Caco-2 (cell line): ENCODE measurements at regions not wholly inside any gene's neighbourhood (a gene's known extent, or its start where the extent isn't known, plus 50 kb on each side); places are given as distances from the start of the nearest gene placed in this dataset.
"Not testable (repeated sequence)": the region's sequence is repeated elsewhere in the genome, so short reads cannot be mapped to it uniquely, and the experiment has no call there.

Experiments
- BruUV-seq: library from RNA; stranded (reverse); fragments of 400-500 nt; replicated peaks from 2 replicates; lab custom pipeline; 2021; lab: Mats Ljungman, UMichigan
- CTCF ChIA-PET: fragments of 300-600 bp; sonication (Branson Sonifier 250); formaldehyde crosslinking; loops from one replicate; lab custom pipeline; 2022; ENCODE audit warnings: antibody characterized with exemption; lab: Charles Lee
- POLR2A ChIA-PET: fragments of 300-600 bp; sonication (Branson Sonifier 250); formaldehyde crosslinking; loops from one replicate; lab custom pipeline; 2022; ENCODE audit warnings: antibody characterized with exemption; lab: Charles Lee
- DNase-seq, 2 experiments: peaks; one replicate each; pipeline versions ENCODE4 v3.0.0 to v3.0.0-alpha.2; 2020 to 2022
- H3K27me3 ChIP-seq: replicated peaks from 2 replicates; pipeline ENCODE4 v1.6.0; 2011; ENCODE audit warnings: low read length; ENCODE audit not compliant: control insufficient read depth, insufficient read depth
- H3K36me3 ChIP-seq: 2 replicates; pipeline ENCODE4 v1.5.1; 2011; ENCODE audit warnings: low read length; ENCODE audit not compliant: control insufficient read depth, insufficient read depth
- H3K4me1 ChIP-seq: fragments of 250-450 bp; sonication (Bioruptor Pico); 2 replicates; pipeline ENCODE4 v1.5.1; 2020; ENCODE audit warnings: mild to moderate bottlenecking
- H3K4me3 ChIP-seq: 2 replicates; pipeline ENCODE4 v1.5.1; 2011; ENCODE audit warnings: low read depth, mild to moderate bottlenecking, control low read depth, low read length
- H3K9me3 ChIP-seq: fragments of 250-450 bp; sonication (Bioruptor Pico); 2 replicates; pipeline ENCODE4 v1.5.1; 2020; ENCODE audit warnings: mild to moderate bottlenecking, moderate library complexity
- H3K27ac Mint-ChIP-seq: one replicate; pipeline ENCODE4 v1.8.0; 2022; ENCODE audit warnings: mixed read lengths; ENCODE audit not compliant: unreplicated experiment
- H3K27me3 Mint-ChIP-seq: one replicate; pipeline ENCODE4 v1.8.0; 2022; ENCODE audit warnings: mixed read lengths; ENCODE audit not compliant: insufficient read depth, unreplicated experiment
- H3K36me3 Mint-ChIP-seq: one replicate; pipeline ENCODE4 v1.8.0; 2022; ENCODE audit warnings: mild to moderate bottlenecking, mixed read lengths; ENCODE audit not compliant: insufficient read depth, unreplicated experiment
- H3K4me1 Mint-ChIP-seq: one replicate; pipeline ENCODE4 v1.8.0; 2022; ENCODE audit warnings: low read depth, mixed read lengths; ENCODE audit not compliant: unreplicated experiment
- H3K4me3 Mint-ChIP-seq: one replicate; pipeline ENCODE4 v1.8.0; 2022; ENCODE audit warnings: mild to moderate bottlenecking, moderate library complexity, mixed read lengths; ENCODE audit not compliant: unreplicated experiment
- H3K9me3 Mint-ChIP-seq: one replicate; pipeline ENCODE4 v1.8.0; 2022; ENCODE audit warnings: mixed read lengths; ENCODE audit not compliant: unreplicated experiment
- intact Hi-C: fragments of 100-400 bp; cut with micrococcal nuclease; formaldehyde crosslinking; loops from one replicate; pipeline ENCODE4 v1.10.0; 2022; ENCODE audit not compliant: unreplicated experiment
- TF ChIP-seq, protein P1 (sequence below), 2 experiments: fragments of 200-600 bp in 1 of 2; IDR thresholded peaks; 1 replicate in 1 of 2; 2 replicates in 1 of 2; pipeline versions ENCODE4 v1.5.1 to v1.8.0; 2011 to 2022; ENCODE audit warnings: antibody characterized with exemption in 1 of 2, control low read depth in 1 of 2, inconsistent platforms in 1 of 2, low read depth in 1 of 2, low read length in 1 of 2, mild to moderate bottlenecking in 1 of 2, moderate library complexity in 1 of 2; ENCODE audit not compliant: insufficient read depth in 1 of 2, severe bottlenecking in 1 of 2, unreplicated experiment in 1 of 2

DNA sequence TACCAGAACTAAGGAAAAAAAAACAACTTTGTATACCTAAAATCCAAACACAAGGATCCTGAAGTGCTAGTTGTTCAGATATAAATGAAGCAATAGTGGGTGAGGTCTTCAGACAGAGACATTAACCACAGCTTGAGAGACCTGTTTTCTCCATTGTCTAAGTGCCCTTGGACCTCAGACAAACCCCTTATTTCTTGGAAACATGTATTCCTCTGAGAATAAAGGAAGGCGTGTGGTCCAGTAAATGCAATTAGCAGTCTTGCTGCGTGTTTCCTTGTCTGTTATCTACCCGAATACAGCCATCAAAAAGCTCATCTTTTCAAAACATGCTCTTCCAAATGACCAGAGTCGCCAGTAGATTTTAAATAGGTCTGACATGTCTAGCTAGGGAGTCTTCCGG lies 291.1 kb upstream of the NFIA start:
- POLR2A ChIA-PET: no interaction called here
- DNase-seq: no peak
- no peak overlapping the region for H3K4me3 ChIP-seq
- H3K4me3 Mint-ChIP-seq: no peak overlapping the region
- intact Hi-C loops: no loop called here
- TF ChIP-seq, protein P1, sequence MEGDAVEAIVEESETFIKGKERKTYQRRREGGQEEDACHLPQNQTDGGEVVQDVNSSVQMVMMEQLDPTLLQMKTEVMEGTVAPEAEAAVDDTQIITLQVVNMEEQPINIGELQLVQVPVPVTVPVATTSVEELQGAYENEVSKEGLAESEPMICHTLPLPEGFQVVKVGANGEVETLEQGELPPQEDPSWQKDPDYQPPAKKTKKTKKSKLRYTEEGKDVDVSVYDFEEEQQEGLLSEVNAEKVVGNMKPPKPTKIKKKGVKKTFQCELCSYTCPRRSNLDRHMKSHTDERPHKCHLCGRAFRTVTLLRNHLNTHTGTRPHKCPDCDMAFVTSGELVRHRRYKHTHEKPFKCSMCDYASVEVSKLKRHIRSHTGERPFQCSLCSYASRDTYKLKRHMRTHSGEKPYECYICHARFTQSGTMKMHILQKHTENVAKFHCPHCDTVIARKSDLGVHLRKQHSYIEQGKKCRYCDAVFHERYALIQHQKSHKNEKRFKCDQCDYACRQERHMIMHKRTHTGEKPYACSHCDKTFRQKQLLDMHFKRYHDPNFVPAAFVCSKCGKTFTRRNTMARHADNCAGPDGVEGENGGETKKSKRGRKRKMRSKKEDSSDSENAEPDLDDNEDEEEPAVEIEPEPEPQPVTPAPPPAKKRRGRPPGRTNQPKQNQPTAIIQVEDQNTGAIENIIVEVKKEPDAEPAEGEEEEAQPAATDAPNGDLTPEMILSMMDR (IDR thresholded peaks at IDR 0.05; ENCODE audit: insufficient read depth in 1 of 2, low read depth in 1 of 2, low read length in 1 of 2, severe bottlenecking in 1 of 2, unreplicated experiment in 1 of 2): no peak
- no peaks in the 10 kb centered on the region for H3K27me3 ChIP-seq
- no peaks in the 10 kb centered on the region for H3K36me3 ChIP-seq
- no peaks in the 10 kb centered on the region for H3K4me1 ChIP-seq
- BruUV-seq: no TSS peak
- no peaks in the 10 kb centered on the region for H3K4me1 Mint-ChIP-seq
- peaks cover 3% of the 10 kb centered on the region for H3K27me3 Mint-ChIP-seq
- no peaks in the 10 kb centered on the region for H3K9me3 Mint-ChIP-seq
- H3K27ac Mint-ChIP-seq: no peak overlapping the region
- CTCF ChIA-PET: no interaction called here
- no peaks in the 10 kb centered on the region for H3K36me3 Mint-ChIP-seq
- H3K9me3 ChIP-seq: no peaks in the 10 kb centered on the region

DNA sequence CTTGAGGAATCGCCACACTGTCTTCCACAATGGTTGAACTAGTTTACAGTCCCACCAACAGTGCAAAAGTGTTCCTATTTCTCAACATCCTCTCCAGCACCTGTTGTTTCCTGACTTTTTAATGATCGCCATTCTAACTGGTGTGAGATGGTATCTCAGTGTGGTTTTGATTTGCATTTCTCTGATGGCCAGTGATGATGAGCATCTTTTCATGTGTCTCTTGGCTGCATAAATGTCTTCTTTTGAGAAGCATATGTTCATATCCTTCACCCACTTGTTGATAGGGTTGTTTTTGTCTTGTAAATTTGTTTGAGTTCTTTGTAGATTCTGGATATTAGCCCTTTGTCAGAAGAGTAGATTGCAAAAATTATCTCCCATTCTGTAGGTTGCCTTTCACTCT lies 309.3 kb upstream of the NFIA start:
- CTCF ChIA-PET, H3K4me3 ChIP-seq, H3K9me3 Mint-ChIP-seq, DNase-seq, BruUV-seq, H3K4me1 Mint-ChIP-seq, H3K27ac Mint-ChIP-seq, H3K27me3 Mint-ChIP-seq, H3K4me3 Mint-ChIP-seq, intact Hi-C loops, H3K36me3 ChIP-seq, H3K27me3 ChIP-seq, H3K9me3 ChIP-seq, H3K4me1 ChIP-seq, POLR2A ChIA-PET, H3K36me3 Mint-ChIP-seq: not testable (repeated sequence)

DNA sequence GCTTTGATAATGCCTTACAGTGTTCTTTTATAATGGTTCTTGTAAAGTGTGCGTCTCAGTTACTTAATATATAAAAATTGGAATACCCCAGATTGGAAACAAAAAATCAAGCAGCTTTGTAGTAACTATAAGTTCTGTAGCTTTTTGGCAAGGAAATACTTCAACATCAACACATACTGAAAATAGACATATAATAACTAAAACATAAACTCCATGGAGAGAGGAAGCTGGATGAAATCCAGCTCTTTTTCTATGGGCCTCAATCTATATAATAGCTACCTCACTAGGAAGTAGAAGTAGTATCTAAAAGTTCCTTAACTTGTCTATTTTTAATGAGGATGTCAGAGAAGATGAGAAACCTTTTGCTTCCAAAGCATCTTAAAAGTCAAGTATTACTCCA lies 313.3 kb upstream of the NFIA start:
- Mint-ChIP-seq H3K9me3 (no peaks in the 10 kb centered on the region), H3K27me3 (no peaks in the 10 kb centered on the region), H3K27ac (no peak overlapping the region), H3K4me3 (no peak overlapping the region), H3K4me1 (no peaks in the 10 kb centered on the region), H3K36me3 (no peaks in the 10 kb centered on the region)
- Histone ChIP-seq H3K27me3 (no peaks in the 10 kb centered on the region), H3K9me3 (no peaks in the 10 kb centered on the region), H3K36me3 (no peaks in the 10 kb centered on the region), H3K4me3 (no peak overlapping the region), H3K4me1 (no peaks in the 10 kb centered on the region)
- intact Hi-C loops: no loop called here
- CTCF ChIA-PET: no interaction called here
- TF ChIP-seq, protein P1 (IDR thresholded peaks at IDR 0.05; ENCODE audit: insufficient read depth in 1 of 2, low read depth in 1 of 2, low read length in 1 of 2, severe bottlenecking in 1 of 2, unreplicated experiment in 1 of 2): no peak
- BruUV-seq: no TSS peak
- no peak for DNase-seq
- POLR2A ChIA-PET: no interaction called here

DNA sequence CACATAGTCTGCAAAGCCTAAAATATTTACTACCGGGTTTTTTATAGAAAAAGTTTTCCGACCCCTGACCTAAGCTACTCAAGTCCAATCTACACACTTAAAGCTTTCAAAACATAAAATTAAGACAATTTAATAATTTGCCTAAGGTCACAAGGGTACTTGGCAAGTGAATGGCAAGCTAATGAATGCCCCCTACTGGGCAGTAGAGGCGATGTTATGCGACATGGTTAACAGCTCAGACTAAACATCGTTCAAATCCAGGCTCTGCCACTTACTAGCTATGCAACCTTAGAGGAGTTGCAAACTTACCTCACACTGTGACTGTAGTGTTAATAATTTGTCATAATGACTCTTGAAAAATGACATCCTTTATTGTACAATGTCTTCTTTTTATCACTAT lies 317.2 kb upstream of the NFIA start:
- H3K9me3 Mint-ChIP-seq: no peaks in the 10 kb centered on the region
- Histone ChIP-seq H3K9me3 (no peaks in the 10 kb centered on the region), H3K27me3 (no peaks in the 10 kb centered on the region), H3K36me3 (no peaks in the 10 kb centered on the region), H3K4me1 (no peaks in the 10 kb centered on the region), H3K4me3 (no peak overlapping the region)
- ChIA-PET POLR2A (no interaction called here), CTCF (interaction anchor here (0.6 to 3.0 kb wide), 3 partner anchors 228 to 794 kb away, joined by 3 to 23 read pairs (median 5); no protein-coding TSS in a partner anchor)
- H3K27me3 Mint-ChIP-seq: peaks cover 1% of the 10 kb centered on the region
- intact Hi-C loops: loop anchor here (1.0 kb wide), 1 partner anchor 484 kb away; no protein-coding TSS in a partner anchor
- no peaks in the 10 kb centered on the region for H3K4me1 Mint-ChIP-seq
- TF ChIP-seq, protein P1 (IDR thresholded peaks at IDR 0.05; ENCODE audit: insufficient read depth in 1 of 2, low read depth in 1 of 2, low read length in 1 of 2, severe bottlenecking in 1 of 2, unreplicated experiment in 1 of 2): peak; percentile 38 to 46
- H3K36me3 Mint-ChIP-seq: no peaks in the 10 kb centered on the region
- H3K4me3 Mint-ChIP-seq: no peak overlapping the region
- H3K27ac Mint-ChIP-seq: no peak overlapping the region
- DNase-seq: peak in 1 of 2 experiments; percentile 15
- no TSS peak for BruUV-seq
